ENCODE measurements at regions not wholly inside any gene's neighbourhood (a gene's known extent, or its start where the extent isn't known, plus 50 kb on each side); places are given as distances from the start of the nearest gene placed in this dataset.
"Not testable (repeated sequence)": the region's sequence is repeated elsewhere in the genome, so short reads cannot be mapped to it uniquely, and the experiment has no call there.

- 2% methylated on average over 11 of the region's 11 CpGs for WGBS (ENCODE audit: low lambda C conversion rate)
- H3K4me2 ChIP-seq; H3K9me3 ChIP-seq; H2AFZ ChIP-seq (ENCODE audit: low read depth); H3K27me3 ChIP-seq (ENCODE audit: insufficient read depth); H3K79me2 ChIP-seq (ENCODE audit: insufficient read depth); H3K4me3 ChIP-seq (ENCODE audit: low read depth in 2 of 2, low read length in 1 of 2); H3F3A ChIP-seq (replicated peaks; ENCODE audit: insufficient read depth); POLR2A ChIA-PET; H3K27ac ChIP-seq (ENCODE audit: low read depth in 2 of 2, low read length in 1 of 2); DNase-seq; H3K4me1 ChIP-seq (ENCODE audit: control insufficient read depth in 1 of 2, insufficient read depth in 2 of 2, low read depth in 1 of 2, low read length in 1 of 2); H3K9ac ChIP-seq; H3K36me3 ChIP-seq (replicated peaks in 1 of 2; ENCODE audit: control insufficient read depth in 1 of 2, insufficient read depth in 2 of 2, low read length in 1 of 2); CTCF ChIA-PET; H4K20me1 ChIP-seq (ENCODE audit: insufficient read depth); H3K9me2 ChIP-seq: not testable (repeated sequence)
Observed at GRCh38 chr5:44756097-44756496, 52.6 kb upstream of the MRPS30 start.

- H4K20me1 ChIP-seq (ENCODE audit: insufficient read depth) = no peaks in the 10 kb centered on the region
- no peaks in the 10 kb centered on the region for H3K27me3 ChIP-seq (ENCODE audit: insufficient read depth)
- H3K27ac ChIP-seq (ENCODE audit: low read depth in 2 of 2, low read length in 1 of 2) = no peak overlapping the region
- no peaks in the 10 kb centered on the region for H3K9me3 ChIP-seq
- 0% methylated on average over 1 of the region's 1 CpG for WGBS (ENCODE audit: low lambda C conversion rate)
- no peaks in the 10 kb centered on the region for H3K79me2 ChIP-seq (ENCODE audit: insufficient read depth)
- no peak for DNase-seq
- TF ChIP-seq MAX (IDR thresholded peaks at IDR 0.05; ENCODE audit: low read depth) (no peak), RXRA (IDR thresholded peaks at IDR 0.05; ENCODE audit: borderline replicate concordance, low read depth) (no peak), CTCF (IDR thresholded peaks at IDR 0.05) (no peak), FOSL2 (IDR thresholded peaks at IDR 0.05; ENCODE audit: borderline replicate concordance, low read depth) (no peak), REST (IDR thresholded peaks at IDR 0.05; ENCODE audit: low read depth, low read length) (no peak), NRF1 (IDR thresholded peaks at IDR 0.05; ENCODE audit: low read depth, low read length) (no peak), IRF3 (IDR thresholded peaks at IDR 0.05; ENCODE audit: low read depth, low read length) (no peak), YY1 (IDR thresholded peaks at IDR 0.05; ENCODE audit: low read depth) (no peak), TAF1 (IDR thresholded peaks at IDR 0.05; ENCODE audit: borderline replicate concordance, low read depth, low read length) (no peak), GABPA (IDR thresholded peaks at IDR 0.05; ENCODE audit: low read depth) (no peak), MXI1 (IDR thresholded peaks at IDR 0.05; ENCODE audit: low read depth, low read length) (no peak), TEAD4 (IDR thresholded peaks at IDR 0.05; ENCODE audit: borderline replicate concordance, insufficient read depth) (no peak), NFIC (IDR thresholded peaks at IDR 0.05; ENCODE audit: borderline replicate concordance) (no peak), SIN3A (IDR thresholded peaks at IDR 0.05; ENCODE audit: borderline replicate concordance, low read depth, low read length) (no peak), GATA2 (CRISPR knock-in tag; IDR thresholded peaks at IDR 0.05) (no peak), CHD2 (IDR thresholded peaks at IDR 0.05; ENCODE audit: low read length, partially characterized antibody) (no peak), PBX3 (IDR thresholded peaks at IDR 0.05) (no peak)
- H3K4me3 ChIP-seq (ENCODE audit: low read depth in 2 of 2, low read length in 1 of 2) = no peak overlapping the region
- H3K9ac ChIP-seq = no peak overlapping the region
- H3K4me2 ChIP-seq = no peak overlapping the region
- POLR2A ChIA-PET = no interaction called here
- H2AFZ ChIP-seq (ENCODE audit: low read depth) = no peak overlapping the region
- no peaks in the 10 kb centered on the region for H3K36me3 ChIP-seq (replicated peaks in 1 of 2; ENCODE audit: control insufficient read depth in 1 of 2, insufficient read depth in 2 of 2, low read length in 1 of 2)
- H3F3A ChIP-seq (replicated peaks; ENCODE audit: insufficient read depth) = no peaks in the 10 kb centered on the region
- H3K4me1 ChIP-seq (ENCODE audit: control insufficient read depth in 1 of 2, insufficient read depth in 2 of 2, low read depth in 1 of 2, low read length in 1 of 2) = no peaks in the 10 kb centered on the region
- CTCF ChIA-PET = interaction anchor here (0.6 to 1.5 kb wide), 2 partner anchors 27 to 1591 kb away, joined by 3 to 6 read pairs; no protein-coding TSS in a partner anchor
- H3K9me2 ChIP-seq = no peaks in the 10 kb centered on the region
Observed at GRCh38 chr5:44747396-44747795, 61.4 kb upstream of the MRPS30 start.
